ENCODE measurements at regions not wholly inside any gene's neighbourhood (a gene's known extent, or its start where the extent isn't known, plus 50 kb on each side); places are given as distances from the start of the nearest gene placed in this dataset.

- TF ChIP-seq, protein P1, sequence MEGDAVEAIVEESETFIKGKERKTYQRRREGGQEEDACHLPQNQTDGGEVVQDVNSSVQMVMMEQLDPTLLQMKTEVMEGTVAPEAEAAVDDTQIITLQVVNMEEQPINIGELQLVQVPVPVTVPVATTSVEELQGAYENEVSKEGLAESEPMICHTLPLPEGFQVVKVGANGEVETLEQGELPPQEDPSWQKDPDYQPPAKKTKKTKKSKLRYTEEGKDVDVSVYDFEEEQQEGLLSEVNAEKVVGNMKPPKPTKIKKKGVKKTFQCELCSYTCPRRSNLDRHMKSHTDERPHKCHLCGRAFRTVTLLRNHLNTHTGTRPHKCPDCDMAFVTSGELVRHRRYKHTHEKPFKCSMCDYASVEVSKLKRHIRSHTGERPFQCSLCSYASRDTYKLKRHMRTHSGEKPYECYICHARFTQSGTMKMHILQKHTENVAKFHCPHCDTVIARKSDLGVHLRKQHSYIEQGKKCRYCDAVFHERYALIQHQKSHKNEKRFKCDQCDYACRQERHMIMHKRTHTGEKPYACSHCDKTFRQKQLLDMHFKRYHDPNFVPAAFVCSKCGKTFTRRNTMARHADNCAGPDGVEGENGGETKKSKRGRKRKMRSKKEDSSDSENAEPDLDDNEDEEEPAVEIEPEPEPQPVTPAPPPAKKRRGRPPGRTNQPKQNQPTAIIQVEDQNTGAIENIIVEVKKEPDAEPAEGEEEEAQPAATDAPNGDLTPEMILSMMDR (IDR thresholded peaks at IDR 0.05), result no peak
- no peak for TF ChIP-seq POLR2A (IDR thresholded peaks at IDR 0.05)
Observed at GRCh38 chr1:5424802-5425703, 567.2 kb downstream of the NPHP4 start.

All from heart left ventricle (tissue), 13 donors.